GM12872 (cell line): ENCODE measurements at regions not wholly inside any gene's neighbourhood (a gene's known extent, or its start where the extent isn't known, plus 50 kb on each side); places are given as distances from the start of the nearest gene placed in this dataset.

Experiments used
- TF ChIP-seq, protein P1 (sequence below): IDR thresholded peaks from 3 replicates; pipeline ENCODE4 v1.5.1; 2011; ENCODE audit warnings: low read depth, mild to moderate bottlenecking, low read length, moderate library complexity; ENCODE audit not compliant: insufficient read depth

DNA sequence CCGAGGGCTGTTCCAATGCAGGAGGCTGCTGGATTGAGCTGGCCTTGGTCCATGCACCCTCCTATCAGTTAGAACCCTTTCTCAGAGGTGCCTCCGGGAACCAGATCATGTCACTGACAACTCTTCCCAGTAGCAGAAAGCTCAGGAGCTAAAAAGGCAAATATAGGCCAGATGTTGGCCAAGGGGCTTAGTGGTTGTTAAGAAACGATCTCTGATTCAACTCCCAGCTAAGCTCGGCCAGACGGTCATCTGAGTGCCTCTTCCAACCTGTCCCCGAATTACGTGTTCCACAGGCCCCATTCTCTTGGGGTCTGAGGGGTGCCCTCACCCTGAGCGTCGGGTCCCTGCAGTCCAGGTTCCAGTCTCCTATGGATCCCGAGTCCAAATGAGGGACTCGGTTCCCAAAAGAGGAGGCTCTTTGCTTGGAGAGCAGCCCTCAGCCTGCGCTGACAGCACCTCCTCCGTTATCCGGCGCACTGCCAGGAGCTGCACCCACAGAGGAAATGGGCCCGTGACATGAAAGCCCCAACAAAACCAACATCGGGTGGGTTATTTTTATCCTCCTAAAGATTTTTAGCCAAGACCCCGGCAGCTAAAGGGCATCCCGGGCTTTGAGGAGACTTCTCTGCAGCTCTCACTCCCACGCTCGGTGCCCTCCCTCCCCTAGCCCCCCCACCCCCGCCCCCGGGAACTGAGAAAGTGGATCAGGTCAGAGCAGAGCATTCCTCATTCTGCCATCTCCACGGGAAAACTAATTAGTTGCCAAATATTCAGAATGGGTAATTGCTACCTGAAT lies 106.6 kb upstream of the ID2 start:
- TF ChIP-seq, protein P1, sequence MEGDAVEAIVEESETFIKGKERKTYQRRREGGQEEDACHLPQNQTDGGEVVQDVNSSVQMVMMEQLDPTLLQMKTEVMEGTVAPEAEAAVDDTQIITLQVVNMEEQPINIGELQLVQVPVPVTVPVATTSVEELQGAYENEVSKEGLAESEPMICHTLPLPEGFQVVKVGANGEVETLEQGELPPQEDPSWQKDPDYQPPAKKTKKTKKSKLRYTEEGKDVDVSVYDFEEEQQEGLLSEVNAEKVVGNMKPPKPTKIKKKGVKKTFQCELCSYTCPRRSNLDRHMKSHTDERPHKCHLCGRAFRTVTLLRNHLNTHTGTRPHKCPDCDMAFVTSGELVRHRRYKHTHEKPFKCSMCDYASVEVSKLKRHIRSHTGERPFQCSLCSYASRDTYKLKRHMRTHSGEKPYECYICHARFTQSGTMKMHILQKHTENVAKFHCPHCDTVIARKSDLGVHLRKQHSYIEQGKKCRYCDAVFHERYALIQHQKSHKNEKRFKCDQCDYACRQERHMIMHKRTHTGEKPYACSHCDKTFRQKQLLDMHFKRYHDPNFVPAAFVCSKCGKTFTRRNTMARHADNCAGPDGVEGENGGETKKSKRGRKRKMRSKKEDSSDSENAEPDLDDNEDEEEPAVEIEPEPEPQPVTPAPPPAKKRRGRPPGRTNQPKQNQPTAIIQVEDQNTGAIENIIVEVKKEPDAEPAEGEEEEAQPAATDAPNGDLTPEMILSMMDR: no peak

DNA sequence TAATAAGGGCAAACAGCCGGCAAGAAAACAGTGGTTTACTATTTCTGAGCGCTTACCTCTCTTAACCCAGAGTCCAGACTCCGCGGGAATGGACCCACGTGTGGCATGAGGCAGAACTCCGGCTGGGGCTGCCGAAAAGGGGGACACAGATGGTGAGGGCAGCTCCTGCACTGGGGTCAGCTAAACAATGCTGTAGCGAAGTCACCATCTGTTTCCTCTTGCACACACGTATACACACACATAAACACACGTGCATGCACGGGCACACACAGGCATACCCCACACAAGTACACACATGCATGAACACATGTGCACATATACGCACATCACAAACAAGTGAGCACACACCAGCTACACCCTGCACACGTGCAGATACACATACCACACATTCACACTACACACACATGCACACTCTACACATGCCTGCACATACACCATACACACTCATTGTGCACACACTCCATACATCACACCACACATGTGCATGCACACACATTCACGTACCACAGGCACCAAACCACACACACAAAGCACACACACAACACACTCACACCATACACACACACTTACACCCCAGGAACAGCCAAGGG lies 105.9 kb upstream of the ID2 start:
- TF ChIP-seq, protein P1: no peak

DNA sequence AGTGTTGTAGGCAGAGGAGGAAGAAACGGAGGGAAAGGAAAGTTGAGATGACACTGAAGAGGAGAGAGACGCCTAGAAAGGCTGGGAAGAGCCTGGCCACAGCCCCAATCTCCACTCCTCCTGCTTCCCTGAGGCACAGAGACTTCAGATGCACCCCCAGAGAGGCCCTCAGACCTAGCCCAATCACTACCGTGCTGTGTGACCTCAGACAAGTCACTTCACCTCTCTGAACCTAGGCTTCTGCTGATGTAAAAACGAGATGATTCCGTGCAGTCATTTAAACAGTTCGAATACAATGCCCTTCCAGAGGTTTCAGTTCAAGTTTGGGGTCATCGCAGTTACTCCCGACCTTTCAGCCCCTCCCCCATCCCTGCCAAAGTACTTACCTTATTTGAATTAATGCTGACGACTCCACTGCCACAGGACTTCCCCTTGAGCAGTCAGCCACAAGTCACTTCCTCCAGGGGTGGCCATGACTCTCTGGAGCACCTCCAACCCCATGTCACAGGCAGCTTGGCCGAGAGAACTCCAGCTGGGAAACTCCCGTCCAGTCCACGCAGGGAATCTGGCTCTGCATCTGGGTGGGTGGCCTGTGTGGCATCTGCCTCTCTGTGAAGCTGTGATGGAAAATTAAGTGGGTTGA lies 105.2 kb upstream of the ID2 start:
- TF ChIP-seq, protein P1: no peak

DNA sequence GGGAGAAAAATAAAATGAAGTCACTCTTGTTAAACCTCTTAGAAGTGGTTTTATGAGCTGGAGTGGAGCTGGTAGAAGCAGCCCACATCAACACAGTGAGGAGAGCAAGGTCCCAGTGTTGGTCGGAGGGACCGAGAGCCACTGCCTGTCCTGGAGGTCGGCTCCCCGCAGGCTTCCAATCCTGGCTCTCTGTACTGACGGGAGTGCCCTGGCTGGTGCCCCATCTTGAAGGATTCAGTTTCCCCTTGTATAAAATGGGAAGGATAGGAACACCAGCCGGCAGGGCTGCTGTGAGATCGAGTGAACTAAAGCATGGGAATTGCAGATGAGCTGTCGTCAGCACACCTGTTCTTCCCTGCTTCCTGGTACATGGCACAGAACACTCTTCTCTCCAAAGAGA lies 104.3 kb upstream of the ID2 start:
- TF ChIP-seq, protein P1: no peak

DNA sequence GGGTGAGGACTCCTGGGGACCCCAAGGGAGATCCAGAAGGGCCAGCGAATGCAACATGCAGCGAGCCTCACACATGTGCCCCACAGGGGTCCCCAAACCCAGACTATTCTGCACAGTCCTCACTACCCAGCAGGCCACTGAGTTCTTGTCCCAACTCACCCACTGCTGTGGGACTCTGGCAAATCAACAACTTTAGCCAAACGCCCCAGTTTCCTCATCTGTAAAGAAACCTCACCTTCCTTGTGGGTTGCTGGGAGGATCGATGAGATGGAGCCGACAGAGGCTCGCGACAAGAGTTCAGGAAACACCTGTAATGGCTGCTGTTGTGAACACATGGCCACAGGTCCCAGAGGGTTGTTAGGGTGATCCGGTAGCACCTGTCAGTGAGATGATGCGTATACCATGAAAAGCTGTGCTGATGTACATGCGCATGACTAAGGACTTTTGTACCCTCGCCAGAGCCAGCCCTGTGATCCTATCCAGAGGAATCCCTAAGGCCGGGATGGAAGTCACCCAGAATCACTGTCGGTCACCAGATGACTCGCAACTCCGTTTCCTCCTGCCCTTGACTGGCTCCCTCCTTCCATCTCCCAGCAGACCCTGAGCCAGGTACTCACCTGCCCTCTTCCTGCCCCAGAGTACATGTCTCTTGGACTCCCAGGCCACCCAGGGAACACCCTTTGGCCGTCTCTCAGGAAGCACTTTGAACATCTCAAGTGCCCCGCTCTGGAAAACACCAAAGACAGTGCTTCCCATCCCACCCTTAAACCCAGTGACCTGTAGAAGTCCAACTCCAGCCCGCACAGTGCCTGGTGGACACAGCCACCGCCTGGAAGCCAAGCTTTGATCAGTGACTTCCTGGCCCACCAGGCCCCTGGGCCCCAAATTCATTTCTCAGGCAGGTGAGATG lies 103.3 kb upstream of the ID2 start:
- TF ChIP-seq, protein P1: no peak

DNA sequence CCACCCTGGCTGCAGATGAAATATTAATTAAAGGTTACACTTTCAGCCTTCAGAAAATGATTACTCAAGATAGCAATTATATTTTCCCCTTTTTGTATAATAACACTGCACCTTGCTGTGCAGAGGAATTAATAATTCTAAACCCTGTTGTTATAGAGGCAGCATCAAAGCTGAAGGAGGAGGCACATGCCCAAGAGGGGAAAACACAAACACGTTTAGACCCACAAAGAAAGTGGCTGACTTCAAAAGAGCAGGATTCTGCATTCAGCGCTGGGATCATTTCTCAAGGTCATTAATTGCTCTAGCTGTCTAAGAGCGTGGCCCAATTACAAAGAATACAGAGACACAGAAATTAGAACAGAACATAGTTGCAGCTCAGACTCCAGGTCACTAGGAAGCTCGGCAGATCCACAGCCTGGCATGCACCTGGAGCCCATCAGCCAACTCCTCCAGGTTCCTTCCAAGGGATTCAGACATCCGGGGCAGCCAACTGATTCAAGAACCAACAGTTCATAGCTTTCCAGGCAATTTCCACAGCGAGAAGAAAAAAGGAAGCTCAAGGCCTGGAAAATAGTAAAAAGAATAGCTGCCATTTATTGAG lies 102.3 kb upstream of the ID2 start:
- TF ChIP-seq, protein P1: no peak
